HG03066 (cell line): ENCODE measurements at regions not wholly inside any gene's neighbourhood (a gene's known extent, or its start where the extent isn't known, plus 50 kb on each side); places are given as distances from the start of the nearest gene placed in this dataset.
"Not testable (repeated sequence)": the region's sequence is repeated elsewhere in the genome, so short reads cannot be mapped to it uniquely, and the experiment has no call there.

ENCODE experiments used
- ATAC-seq: cut with Tn5 transposase; IDR thresholded peaks from one replicate; pipeline ENCODE4 v1.9.1; 2021; ENCODE audit warnings: low read depth; ENCODE audit not compliant: unreplicated experiment

DNA sequence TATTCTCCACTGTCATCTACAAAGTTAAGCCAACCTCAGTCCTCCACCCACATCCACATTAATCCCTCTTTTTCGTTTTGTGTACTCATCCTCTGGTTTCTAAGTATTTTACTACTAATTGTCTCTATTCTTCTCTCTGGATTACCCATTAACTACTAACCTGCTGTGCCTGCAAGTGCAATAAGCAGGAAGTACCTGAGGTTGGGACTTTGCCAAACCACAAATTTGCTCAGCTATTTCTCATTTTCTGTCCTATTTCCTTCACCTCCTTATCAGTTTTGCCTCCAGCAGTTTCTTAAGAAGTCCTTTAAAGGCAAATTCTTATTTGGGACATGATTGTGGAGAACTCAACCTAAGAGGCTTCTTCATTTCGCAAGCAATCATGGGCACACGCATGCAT, 1708.9 kb downstream of the SLITRK5 start:
- no peak for ATAC-seq

DNA sequence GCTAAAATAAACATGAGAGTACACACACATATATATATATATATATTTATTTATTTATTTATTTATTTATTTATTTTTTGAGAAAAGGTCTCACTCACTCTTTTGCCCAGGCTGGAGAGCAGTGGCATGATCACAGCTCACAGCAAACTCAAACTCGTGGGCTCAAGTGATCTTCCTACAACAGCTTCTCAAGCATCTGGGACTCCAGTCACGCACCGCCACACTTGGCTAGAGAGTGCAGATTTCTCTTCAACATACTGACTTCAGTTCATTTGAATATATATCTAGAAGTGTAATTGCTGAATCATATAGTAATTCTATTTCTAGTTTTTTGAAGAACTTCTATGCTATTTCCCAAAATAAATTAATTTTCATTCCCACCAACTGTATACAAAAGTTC, 1711.8 kb downstream of the SLITRK5 start:
- ATAC-seq = no peak

DNA sequence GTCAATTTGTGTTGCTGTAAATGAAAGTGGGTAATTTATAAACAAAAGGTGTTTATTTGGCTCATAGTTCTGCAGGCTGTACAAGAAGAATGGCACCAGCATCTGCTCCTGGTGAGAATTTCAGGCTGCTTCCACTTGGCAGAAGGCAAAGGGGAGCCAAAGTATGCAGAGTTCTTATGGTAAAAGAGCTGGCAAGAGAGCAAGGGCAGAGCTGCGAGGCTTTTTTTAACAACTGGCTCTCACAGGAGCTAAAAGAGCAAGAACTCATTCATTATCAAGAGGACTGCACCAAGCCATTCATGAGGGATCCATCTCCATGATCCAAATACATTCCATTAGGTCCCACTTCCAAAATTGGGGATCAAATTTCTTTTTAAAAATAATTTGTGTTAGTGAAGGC, 1712.7 kb downstream of the SLITRK5 start:
- ATAC-seq = no peak

DNA sequence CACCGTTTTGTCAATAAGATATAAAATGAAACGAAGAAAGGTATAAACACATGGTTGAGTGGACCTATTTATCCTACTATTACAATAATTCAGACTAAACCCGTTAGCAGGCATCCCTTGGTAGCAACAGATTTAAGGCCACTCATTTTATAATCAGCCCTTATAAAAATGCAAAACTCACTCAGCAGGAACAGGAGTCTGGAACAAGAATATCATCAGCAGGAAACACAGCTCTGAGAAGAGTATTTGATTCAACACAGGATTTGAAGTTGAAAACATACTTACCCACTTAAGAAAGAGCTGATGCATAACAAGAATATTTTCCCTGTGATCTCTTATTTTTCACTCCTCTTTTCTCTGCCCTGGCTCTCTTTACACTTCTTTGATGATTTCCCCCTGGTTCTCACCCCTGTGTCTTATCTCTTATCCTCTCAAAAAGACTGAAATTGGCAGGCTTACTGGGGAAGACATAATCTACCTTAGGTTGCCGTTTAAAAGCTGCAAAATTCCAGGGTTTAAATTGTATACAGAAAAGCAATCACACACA, 1722.7 kb downstream of the SLITRK5 start:
- ATAC-seq = no peak

DNA sequence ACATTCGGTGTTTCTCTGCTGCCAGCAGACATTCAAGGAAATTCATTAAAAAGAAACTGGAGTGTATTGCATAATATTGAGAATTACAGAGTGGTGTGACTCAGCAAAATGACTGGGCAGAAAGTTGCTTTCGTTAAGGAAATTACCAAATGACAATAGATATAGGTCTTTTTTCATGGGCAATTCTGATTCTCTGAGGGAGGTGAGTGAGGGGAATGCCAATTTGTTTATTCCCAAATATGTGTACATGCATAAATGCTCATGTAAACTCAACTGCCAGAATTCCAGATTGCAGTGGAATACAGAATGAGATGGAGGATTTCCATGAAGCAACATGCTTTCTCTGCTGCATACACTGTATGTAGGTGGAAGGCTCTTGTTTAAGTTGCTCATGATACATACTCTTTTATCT, 1730.1 kb downstream of the SLITRK5 start:
- no peak for ATAC-seq

DNA sequence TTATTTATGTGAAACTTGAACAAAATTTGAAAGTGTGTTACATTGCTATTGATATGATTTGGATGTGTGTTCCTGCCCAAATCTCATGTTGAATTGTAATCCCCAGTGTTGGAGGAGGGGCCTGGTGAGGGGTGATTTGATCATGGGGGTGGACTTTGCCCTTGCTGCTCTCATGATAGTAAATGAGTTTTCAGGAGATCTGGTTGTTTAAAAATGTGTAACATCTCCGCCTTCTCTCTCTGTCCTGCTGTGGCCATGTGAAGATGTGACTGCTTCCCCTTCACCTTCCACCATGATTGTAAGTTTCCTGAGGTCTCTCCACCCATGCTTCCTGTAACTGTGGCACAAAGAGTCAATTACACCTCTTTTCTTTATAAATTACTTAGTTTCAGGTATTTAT, 1731.0 kb downstream of the SLITRK5 start:
- ATAC-seq = no peak

DNA sequence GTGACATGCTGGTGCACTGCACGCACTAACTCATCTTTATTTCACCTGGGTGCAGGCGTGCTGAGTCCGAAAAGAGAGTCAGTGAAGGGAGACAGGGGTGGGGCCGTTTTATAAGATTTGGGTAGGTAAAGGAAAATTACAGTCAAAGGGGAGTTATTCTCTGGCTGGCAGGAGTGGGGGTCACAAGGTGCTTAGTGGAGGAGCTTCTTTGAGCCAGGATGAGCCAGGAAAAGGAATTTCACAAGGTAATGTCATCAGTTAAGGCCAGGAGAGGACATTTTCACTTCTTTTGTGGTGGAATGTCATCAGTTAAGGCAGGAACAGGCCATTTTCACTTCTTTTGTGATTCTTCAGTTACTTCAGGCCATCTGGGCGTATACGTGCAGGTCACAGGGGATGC, 1734.9 kb downstream of the SLITRK5 start:
- ATAC-seq = not testable (repeated sequence)

DNA sequence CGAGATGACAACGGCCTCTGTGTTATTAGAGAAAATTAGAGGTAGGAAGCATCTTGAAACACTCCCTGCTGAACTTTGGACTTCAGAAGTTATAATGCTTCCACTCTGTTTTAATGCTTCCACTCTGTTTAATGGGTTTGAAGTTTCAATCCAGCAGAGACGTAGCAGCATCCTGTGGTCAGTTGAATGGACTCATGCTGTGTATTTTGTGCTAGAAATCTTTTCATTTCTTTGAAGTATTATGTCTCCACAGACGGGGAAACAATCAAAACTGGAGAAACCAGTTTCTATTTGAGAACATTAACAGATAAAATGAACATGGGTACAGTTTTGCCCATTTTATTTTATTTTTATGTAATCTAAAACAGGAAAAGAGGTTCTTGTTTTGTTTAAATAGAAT, 1736.2 kb downstream of the SLITRK5 start:
- no peak for ATAC-seq

DNA sequence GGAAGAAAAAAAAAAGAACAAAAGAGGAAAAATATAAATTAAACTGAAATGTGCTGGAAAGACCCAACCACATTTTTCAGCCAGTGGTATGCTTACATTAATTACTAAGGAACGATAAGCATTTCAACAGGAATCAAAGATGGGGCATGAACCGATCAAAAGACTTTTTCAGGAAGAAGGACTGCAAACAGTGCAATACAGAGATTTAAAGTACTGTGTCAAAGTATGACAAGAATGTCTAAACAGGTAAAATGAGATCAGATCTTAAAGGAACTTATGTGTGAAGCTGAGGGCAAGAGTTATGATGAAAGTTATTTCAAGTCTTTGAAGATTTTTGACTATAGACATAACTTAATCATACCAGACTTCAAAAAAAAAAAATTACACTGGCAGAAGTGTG, 1761.8 kb downstream of the SLITRK5 start:
- no peak for ATAC-seq

DNA sequence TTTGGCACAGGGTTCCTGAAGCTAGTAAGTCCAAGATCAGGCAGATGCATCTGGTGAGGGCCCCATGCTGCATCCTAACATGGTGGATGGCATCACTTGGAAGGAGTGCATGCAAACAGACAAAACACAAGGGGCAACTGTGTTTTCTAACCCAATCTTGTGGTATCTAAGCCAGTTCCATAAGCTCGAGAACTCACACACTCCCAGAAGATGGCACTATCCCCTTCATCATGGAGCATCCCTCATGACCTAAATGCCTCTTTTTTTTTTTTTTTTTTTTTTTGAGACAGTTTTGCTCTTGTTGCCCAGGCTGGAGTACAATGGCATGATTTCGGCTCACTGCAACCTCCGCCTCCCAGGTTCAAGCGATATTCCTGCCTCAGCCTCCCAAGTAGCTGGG, 1763.5 kb downstream of the SLITRK5 start:
- ATAC-seq = not testable (repeated sequence)

DNA sequence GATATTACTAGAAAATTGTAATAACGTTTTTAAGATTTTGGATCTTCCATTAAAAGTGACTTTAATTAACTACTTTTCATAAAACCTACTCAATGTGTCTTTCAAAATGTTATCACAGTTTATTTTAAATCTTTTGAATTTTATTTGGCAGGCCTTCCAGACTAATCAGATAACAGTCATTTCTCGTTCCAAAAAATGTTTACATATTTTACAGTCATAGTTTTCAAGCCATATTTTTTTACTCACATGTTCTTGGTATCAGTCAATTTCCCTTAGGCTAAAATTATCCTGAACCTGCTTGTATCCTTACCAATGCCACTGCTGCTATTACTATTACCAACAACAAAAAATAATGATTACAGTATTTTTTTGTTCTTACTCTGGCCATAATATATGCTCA, 1783.5 kb downstream of the SLITRK5 start:
- no peak for ATAC-seq

DNA sequence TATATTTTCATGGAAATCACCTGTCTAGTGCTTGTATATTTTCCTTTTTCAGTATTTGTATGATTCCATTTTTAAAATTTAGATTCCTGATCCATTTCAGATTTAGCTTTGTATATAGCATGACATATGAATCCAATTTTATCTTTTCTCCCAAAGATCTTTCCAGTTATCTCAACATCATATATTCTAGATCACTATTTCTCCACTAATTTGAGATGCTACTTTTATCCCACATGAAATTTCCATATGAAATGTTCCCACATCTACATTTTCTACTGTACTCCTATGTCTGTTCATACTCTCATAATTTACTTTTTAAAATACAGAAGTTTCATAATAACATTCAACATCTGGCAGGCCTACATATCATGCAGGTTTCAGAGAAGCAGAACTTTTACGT, 1784.1 kb downstream of the SLITRK5 start:
- no peak for ATAC-seq

DNA sequence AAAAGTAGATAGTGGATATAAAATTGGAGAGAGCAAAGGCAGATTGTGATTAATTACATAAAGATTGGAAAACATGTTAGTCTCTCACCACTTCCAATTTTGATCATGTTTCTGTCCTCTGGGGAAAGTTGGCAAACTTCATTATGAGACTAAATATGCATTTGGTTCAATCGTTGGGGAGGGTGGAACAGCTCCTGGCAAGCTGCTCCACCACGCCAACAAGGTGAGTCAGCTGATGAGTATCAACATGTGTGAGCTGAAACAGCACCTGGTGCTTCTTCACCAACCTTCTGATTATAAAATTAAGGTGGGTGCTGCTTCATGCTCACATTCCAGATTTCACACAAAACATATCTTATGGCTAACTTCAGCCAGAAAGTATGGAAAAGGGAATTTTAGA, 1784.6 kb downstream of the SLITRK5 start:
- no peak for ATAC-seq

DNA sequence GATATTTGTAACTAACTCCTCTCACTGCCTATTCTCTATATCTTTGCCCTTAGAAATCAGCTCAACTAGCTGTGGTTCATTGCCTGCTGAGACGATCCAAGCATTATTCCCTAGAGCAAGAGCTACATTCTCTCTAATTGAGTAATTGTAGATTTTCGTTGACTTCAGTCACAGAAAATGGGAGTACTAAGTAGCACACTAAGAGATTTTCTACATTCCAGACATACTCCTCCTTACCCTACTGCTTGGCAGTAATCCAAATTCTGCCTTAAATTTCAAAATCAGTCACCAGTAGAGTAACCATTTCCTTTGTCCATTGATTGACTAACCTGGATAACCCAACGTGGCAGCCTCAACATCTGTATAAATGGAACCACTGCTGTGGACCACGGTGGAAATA, 1786.8 kb downstream of the SLITRK5 start:
- no peak for ATAC-seq

DNA sequence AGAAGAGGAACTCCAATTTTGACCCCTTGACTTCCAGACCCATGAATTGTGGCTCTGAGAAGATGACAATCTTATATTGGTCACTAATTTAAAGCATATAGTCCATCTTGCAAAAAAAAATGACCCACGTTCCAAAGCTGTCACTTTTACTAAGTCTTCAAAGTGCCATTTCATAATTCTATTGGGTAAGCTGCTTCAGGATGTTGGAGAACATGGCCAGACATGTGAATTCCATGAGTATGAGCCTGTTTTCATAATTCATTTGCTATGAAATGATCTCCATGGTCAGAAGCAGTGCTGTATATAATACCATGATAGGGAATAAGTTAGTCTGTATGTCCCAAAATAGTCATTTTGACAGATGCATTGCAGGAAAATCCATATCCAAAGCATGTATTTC, 1787.3 kb downstream of the SLITRK5 start:
- ATAC-seq = no peak

DNA sequence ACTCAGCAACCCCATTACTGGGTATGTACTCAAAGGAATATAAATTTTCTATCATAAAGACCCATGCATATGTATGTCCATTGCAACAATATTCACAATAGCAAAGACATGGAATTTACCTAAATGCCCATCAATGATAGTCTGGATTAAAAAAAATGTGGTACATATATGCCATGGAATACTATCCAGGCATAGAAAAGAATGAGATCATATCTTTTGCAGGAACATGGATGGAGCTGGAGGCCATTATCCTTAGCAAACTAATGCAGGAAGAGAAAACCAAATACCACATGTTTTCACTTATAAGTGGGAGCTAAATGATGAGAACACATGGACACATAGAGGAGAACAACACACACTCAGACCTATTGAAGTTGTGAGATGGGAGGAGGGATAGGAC, 1789.7 kb downstream of the SLITRK5 start:
- not testable (repeated sequence) for ATAC-seq

DNA sequence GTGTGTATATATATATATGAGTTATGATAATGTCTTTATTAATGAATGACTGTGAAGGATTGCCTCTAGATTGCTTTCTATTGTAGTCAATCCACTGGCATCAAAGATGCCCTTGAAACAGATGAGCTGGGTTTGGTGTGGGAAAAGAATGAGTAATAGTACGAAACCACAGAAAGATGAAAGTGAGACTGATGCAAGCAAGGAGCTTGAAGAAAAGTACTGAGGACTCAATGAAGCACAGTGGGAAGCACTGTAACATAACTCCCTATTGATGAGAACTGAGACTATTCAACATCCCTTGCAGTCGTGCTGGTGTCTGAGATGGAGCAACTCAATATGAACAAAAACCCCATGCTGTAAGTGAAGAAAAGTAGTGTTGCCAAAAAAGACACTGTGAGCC, 1794.2 kb downstream of the SLITRK5 start:
- no peak for ATAC-seq

DNA sequence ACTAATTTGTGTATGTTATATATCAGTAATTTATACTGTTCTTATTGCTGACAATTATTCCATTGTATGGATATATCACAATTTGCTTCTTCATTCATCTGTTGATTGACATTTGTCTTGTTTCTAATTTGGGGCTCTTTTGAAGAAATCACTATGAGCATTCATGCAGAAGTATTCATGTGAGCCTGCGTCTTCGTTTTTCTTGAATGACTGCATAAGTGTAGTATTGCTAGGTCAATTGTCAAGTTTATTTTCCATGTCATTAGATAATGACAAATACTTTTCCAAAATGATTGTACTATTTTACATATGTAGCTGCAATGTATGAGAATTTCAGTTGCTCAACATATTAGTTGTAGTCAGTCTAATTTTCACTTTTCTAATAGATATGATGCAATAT, 1796.9 kb downstream of the SLITRK5 start:
- no peak for ATAC-seq

DNA sequence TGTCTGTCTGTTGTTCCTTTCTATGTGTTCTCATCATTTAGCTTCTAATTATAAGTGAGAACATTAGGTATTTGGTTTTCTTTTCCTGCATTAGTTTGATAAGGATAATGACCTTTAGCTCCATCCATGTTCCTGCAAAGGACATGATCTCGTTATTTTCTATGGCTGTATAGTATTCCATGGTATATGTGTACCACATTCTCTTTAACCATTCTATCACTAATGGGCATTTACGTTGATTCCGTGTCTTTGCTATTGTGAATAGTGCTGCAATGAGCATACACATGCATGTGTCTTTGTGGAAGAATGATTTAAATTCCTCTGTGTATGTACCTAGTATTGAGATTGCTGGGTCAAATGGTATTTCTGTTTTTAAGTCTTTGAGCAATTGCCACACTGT, 1799.7 kb downstream of the SLITRK5 start:
- ATAC-seq = no peak

DNA sequence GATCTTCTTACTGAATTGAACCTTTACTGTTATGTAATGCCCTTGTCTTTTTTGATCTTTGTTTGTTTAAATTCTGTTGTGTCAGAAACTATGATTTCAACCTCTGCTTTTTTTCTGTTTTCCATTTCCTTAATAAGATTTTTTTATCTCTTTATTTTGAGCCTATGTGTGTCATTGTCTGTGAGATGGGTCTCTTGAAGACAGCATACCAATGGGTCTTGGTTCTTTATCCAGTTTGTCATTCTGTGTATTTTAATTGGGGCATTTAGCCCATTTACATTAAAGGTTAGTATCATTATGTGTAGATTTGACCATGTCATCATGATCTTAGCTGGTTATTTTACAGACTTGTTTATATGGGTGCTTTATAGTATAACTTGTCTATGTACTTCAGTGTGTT, 1803.3 kb downstream of the SLITRK5 start:
- ATAC-seq = no peak

DNA sequence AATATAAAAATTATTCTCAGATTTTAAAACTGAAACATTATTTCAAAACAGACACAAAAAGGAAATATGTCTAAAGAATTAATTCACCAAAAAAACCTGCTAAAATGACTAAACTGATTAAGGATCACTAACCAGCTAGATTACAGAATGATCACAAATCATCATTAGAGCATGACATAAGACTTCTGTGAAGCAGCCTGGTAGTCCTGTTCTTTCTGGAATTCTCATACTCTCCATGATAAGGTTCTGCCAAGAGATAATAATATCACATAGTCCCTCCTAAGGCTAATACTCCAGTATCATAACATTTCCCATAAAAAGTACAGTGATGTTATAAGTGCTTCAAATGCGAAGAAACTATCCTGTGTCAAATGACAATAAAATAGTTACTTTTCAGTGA, 1814.9 kb downstream of the SLITRK5 start:
- ATAC-seq = no peak

DNA sequence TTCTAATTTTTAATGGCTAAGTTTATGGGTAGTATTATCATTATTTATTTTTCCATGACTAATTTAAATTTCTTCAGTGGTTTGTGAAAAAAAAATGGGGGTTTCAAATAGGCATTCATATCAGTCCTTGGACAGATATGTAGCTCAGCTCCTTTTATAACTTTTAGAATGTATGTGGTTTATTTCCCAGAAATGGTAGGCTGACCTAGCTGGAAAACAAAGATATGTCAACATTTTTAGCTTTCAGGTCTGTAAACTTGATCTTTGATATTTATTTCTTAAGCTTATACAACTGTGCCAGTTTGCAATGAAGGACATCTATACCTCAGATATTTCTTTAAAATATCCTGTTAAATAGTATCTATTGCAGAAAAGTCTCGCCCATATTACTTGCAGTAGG, 1815.5 kb downstream of the SLITRK5 start:
- ATAC-seq = no peak

DNA sequence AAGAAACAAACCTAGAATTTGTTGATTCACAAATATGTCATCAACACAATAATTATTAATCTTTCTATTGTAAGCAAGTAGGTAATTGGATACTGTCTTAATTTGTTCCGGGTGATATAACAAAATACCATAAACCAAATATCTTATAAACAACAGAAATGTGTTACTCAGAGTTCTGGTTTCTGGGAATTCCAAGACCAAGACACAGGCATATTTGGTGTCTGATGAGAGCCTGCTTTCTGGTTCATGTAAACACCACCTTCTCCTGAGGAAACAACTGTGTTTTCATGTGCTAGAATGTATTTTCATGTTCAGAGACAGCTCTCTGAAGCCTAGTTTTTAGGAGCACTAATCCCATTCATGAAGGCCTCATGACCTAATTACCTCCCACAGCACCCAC, 1819.5 kb downstream of the SLITRK5 start:
- ATAC-seq = no peak
